ENCODE measurements at regions not wholly inside any gene's neighbourhood (a gene's known extent, or its start where the extent isn't known, plus 50 kb on each side); places are given as distances from the start of the nearest gene placed in this dataset.

DNA sequence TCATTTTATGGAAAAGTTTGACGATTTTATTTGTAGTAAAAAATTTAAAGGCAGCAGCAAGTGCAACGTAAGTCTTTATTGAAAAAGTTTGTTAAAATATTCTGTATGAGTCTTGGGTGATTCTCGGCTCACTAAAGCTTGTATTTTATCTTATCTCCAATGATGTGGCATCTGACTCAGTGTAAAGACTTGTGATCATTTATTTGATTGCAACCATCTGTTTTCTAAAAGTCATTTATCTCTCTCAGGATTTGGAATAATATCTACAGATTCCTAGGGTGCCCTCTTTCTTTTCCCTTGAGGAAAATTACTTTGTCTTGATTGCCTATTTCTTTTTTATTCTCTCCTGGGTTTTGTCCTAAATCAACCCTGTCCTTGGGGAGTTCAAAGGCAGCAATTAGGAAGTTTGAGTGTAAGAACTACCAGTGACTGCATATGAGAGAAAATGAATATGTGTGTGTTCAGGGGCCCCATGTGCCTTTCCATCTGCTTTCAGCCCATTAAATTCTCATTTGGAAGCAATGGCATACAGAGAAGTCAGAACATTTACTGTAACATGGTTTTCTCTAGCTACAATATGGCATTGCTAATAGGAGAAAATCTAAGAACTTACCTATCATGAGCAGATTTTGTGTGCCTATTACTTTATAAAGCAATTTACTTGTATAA, 575.0 kb upstream of the CHRM3 start:
- Histone ChIP-seq H3K4me3 (no peak overlapping the region), H3K9me3 (no peaks in the 10 kb centered on the region), H3K36me3 (no peaks in the 10 kb centered on the region), H3K27me3 (replicated peaks; ENCODE audit: insufficient read depth) (no peaks in the 10 kb centered on the region), H3K27ac (no peak overlapping the region), H3K4me1 (replicated peaks) (no peaks in the 10 kb centered on the region)
- WGBS: 67% methylated on average over 3 of the region's 3 CpGs
- TF ChIP-seq POLR2A (IDR thresholded peaks at IDR 0.05): no peak
- DNase-seq (ENCODE audit: low spot score): no peak
- intact Hi-C loops (cut with DNase I): no loop called here

DNA sequence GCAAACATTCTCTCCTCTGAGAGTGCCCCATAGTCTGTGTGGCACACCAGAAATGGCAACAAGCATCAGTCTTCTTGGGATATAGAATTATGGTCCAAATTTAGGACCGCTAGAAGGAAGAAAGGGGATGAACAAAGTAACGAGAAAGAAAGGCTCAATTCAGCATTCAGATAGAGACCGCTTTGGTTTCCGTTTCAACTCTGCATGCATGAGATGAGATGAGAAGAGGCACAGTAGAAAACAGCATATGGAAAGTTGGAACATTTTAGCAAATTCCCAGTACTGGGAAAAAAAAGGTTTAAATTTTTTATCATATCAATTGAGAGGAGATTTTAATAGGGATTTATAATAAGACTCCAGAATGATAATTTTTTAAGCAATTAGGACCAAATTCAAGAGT, 595.5 kb upstream of the CHRM3 start:
- H3K36me3 ChIP-seq: no peaks in the 10 kb centered on the region
- no peaks in the 10 kb centered on the region for H3K4me1 ChIP-seq (replicated peaks)
- H3K9me3 ChIP-seq: no peaks in the 10 kb centered on the region
- no peak for DNase-seq (ENCODE audit: low spot score)
- intact Hi-C loops (cut with DNase I): no loop called here
- H3K27ac ChIP-seq: no peak overlapping the region
- 88% methylated on average over 4 of the region's 4 CpGs for WGBS
- TF ChIP-seq POLR2AphosphoS5 (IDR thresholded peaks at IDR 0.05) (no peak), POLR2A (IDR thresholded peaks at IDR 0.05) (no peak)
- TF ChIP-seq, protein P1, sequence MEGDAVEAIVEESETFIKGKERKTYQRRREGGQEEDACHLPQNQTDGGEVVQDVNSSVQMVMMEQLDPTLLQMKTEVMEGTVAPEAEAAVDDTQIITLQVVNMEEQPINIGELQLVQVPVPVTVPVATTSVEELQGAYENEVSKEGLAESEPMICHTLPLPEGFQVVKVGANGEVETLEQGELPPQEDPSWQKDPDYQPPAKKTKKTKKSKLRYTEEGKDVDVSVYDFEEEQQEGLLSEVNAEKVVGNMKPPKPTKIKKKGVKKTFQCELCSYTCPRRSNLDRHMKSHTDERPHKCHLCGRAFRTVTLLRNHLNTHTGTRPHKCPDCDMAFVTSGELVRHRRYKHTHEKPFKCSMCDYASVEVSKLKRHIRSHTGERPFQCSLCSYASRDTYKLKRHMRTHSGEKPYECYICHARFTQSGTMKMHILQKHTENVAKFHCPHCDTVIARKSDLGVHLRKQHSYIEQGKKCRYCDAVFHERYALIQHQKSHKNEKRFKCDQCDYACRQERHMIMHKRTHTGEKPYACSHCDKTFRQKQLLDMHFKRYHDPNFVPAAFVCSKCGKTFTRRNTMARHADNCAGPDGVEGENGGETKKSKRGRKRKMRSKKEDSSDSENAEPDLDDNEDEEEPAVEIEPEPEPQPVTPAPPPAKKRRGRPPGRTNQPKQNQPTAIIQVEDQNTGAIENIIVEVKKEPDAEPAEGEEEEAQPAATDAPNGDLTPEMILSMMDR (IDR thresholded peaks at IDR 0.05): no peak
- no peak overlapping the region for H3K4me3 ChIP-seq
- H3K27me3 ChIP-seq (replicated peaks; ENCODE audit: insufficient read depth): no peaks in the 10 kb centered on the region

DNA sequence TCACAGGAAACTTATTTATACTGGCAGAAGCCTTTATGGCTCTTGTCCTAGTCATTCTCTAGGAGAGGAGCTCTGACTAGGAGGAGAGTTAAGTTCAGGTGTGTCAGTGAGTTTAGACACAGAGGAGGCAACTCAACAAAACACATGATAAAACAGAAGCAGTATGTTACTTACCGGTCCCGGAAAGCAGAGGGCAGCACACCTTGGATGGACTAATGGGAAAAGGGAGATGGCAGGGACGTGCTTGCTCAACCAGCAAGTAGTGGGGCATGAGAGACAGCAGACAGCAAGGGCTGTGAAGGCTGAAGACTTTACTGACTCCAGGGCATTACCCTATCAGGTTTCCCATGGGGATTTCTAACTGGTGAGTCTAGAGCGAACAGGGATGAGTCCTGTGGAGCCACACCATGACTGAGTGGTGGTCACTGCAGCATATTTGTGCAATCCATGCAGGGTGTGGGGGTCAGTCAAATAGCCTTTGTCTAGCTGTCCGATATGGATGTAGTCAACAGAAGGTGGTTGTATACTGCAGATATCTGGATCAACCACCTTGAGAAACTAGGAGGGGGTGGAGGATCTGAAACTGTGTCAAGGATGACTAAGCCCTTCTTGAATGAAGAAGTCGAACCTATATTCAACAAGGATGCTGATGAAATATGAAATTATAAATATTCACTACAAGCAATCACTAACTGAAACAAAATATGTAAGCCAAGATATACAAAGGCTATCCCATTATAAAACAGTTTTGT, 596.3 kb upstream of the CHRM3 start:
- TF ChIP-seq, protein P1 (IDR thresholded peaks at IDR 0.05): no peak
- TF ChIP-seq POLR2A (IDR thresholded peaks at IDR 0.05) (no peak), POLR2AphosphoS5 (IDR thresholded peaks at IDR 0.05) (no peak)
- WGBS: 85% methylated on average over 6 of the region's 6 CpGs
- intact Hi-C loops (cut with DNase I): no loop called here

DNA sequence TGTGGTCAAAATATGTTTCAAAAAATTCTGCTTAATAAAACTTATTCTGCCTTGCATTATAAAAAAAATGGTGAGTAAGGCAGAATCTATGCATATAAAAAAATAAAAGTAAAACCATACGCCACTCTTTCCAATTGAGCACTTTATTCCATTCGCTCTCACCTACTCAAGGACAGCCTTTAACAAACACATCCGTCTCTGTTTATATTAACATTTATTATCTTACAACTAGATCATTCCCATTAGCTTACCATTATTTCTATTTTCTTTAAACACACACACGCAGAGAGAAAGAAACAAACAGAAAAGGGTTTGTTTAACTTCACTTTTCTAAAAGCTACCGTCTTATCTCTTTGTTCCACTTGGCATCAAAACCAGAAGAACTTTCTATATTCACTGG, 598.9 kb upstream of the CHRM3 start:
- Histone ChIP-seq H3K27ac (no peak overlapping the region), H3K9me3 (no peaks in the 10 kb centered on the region), H3K4me1 (replicated peaks) (no peaks in the 10 kb centered on the region), H3K4me3 (no peak overlapping the region), H3K36me3 (no peaks in the 10 kb centered on the region), H3K27me3 (replicated peaks; ENCODE audit: insufficient read depth) (no peaks in the 10 kb centered on the region)
- TF ChIP-seq, protein P1 (IDR thresholded peaks at IDR 0.05): no peak
- TF ChIP-seq POLR2A (IDR thresholded peaks at IDR 0.05) (no peak), POLR2AphosphoS5 (IDR thresholded peaks at IDR 0.05) (no peak)
- intact Hi-C loops (cut with DNase I): no loop called here
- no peak for DNase-seq (ENCODE audit: low spot score)
- 34% methylated on average over 5 of the region's 5 CpGs for WGBS

More for the DNA sequence above, 596.3 kb upstream of the CHRM3 start:
- Histone ChIP-seq H3K27ac (no peak overlapping the region), H3K27me3 (replicated peaks; ENCODE audit: insufficient read depth) (no peaks in the 10 kb centered on the region), H3K4me3 (no peak overlapping the region), H3K9me3 (no peaks in the 10 kb centered on the region), H3K36me3 (no peaks in the 10 kb centered on the region), H3K4me1 (replicated peaks) (no peaks in the 10 kb centered on the region)
- no peak for DNase-seq (ENCODE audit: low spot score)

DNA sequence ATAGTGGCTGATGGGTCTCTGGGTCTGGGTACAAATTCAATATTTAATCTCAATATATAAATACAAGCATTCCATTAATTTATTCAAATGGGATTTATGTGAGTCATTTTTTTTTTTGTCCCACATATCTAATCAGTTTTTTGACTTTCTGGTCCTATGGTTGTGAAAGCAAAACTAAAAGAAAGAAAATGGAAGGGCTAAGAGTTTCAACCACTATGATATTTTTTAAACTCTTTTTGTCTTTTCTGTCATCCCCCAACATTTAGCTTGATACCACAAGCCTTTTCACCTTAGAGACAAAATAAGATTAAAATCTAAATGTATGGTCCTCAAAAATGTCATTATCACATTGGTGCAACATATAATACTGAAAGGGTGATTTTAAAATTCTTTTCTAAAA, 602.7 kb upstream of the CHRM3 start:
- no peak for DNase-seq (ENCODE audit: low spot score)
- no peak for TF ChIP-seq POLR2A (IDR thresholded peaks at IDR 0.05)
- TF ChIP-seq POLR2AphosphoS5 (IDR thresholded peaks at IDR 0.05): no peak
- TF ChIP-seq, protein P1 (IDR thresholded peaks at IDR 0.05): no peak

More for the DNA sequence above, 602.7 kb upstream of the CHRM3 start:
- H3K4me1 ChIP-seq (replicated peaks): no peaks in the 10 kb centered on the region
- H3K9me3 ChIP-seq: no peaks in the 10 kb centered on the region
- no peaks in the 10 kb centered on the region for H3K36me3 ChIP-seq
- no peaks in the 10 kb centered on the region for H3K27me3 ChIP-seq (replicated peaks; ENCODE audit: insufficient read depth)
- no peak overlapping the region for H3K27ac ChIP-seq
- no peak overlapping the region for H3K4me3 ChIP-seq
- intact Hi-C loops (cut with DNase I): no loop called here
